WTC11 (cell line): ENCODE measurements at regions not wholly inside any gene's neighbourhood (a gene's known extent, or its start where the extent isn't known, plus 50 kb on each side); places are given as distances from the start of the nearest gene placed in this dataset.

ENCODE experiments used
- ATF1 ChIP-seq: sonication (generic); formaldehyde crosslinking; IDR thresholded peaks from 2 replicates; pipeline ENCODE4 v1.8.1; 2023; ENCODE audit warnings: mild to moderate bottlenecking, moderate library complexity, missing genetic modification reagents
- CREM ChIP-seq: sonication (generic); formaldehyde crosslinking; IDR thresholded peaks from 2 replicates; pipeline ENCODE4 v1.8.1; 2022; ENCODE audit warnings: mild to moderate bottlenecking, missing genetic modification reagents, moderate library complexity
- ESRRA ChIP-seq: sonication (generic); formaldehyde crosslinking; IDR thresholded peaks from 2 replicates; pipeline ENCODE4 v1.8.1; 2022; ENCODE audit warnings: mild to moderate bottlenecking, missing genetic modification reagents, borderline replicate concordance
- NFE2L1 ChIP-seq: sonication (generic); formaldehyde crosslinking; IDR thresholded peaks from 2 replicates; pipeline ENCODE4 v1.8.1; 2023; ENCODE audit warnings: missing genetic modification reagents
- NR2C2 ChIP-seq: sonication (generic); formaldehyde crosslinking; IDR thresholded peaks from 2 replicates; pipeline ENCODE4 v1.8.0; 2022; ENCODE audit warnings: mild to moderate bottlenecking, missing genetic modification reagents
- OVOL2 ChIP-seq: fragments of 250-450 bp; sonication (Bioruptor Pico); IDR thresholded peaks from 2 replicates; pipeline ENCODE4 v1.9.0; 2021; ENCODE audit warnings: mild to moderate bottlenecking, borderline replicate concordance
- ZNF232 ChIP-seq: sonication (generic); formaldehyde crosslinking; IDR thresholded peaks from 2 replicates; pipeline ENCODE4 v1.8.0; 2022; ENCODE audit warnings: mild to moderate bottlenecking, missing genetic modification reagents
- TF ChIP-seq, protein P1 (sequence below): fragments of 200-600 bp; IDR thresholded peaks from 2 replicates; pipeline ENCODE4 v1.8.0; 2022; ENCODE audit warnings: antibody characterized with exemption
- TF ChIP-seq, protein P2 (sequence below): sonication (generic); formaldehyde crosslinking; conservative IDR thresholded peaks from 2 replicates; pipeline ENCODE4 v1.8.1; 2022; ENCODE audit warnings: mild to moderate bottlenecking, missing genetic modification reagents
- TF ChIP-seq, protein P3 (sequence below): sonication (generic); formaldehyde crosslinking; IDR thresholded peaks from 2 replicates; pipeline ENCODE4 v1.8.1; 2023; ENCODE audit warnings: mild to moderate bottlenecking, missing genetic modification reagents, moderate library complexity
- TF ChIP-seq, protein P4 (sequence below): sonication (generic); formaldehyde crosslinking; IDR thresholded peaks from 2 replicates; pipeline ENCODE4 v1.8.0; 2022; ENCODE audit warnings: mild to moderate bottlenecking, missing genetic modification reagents

DNA sequence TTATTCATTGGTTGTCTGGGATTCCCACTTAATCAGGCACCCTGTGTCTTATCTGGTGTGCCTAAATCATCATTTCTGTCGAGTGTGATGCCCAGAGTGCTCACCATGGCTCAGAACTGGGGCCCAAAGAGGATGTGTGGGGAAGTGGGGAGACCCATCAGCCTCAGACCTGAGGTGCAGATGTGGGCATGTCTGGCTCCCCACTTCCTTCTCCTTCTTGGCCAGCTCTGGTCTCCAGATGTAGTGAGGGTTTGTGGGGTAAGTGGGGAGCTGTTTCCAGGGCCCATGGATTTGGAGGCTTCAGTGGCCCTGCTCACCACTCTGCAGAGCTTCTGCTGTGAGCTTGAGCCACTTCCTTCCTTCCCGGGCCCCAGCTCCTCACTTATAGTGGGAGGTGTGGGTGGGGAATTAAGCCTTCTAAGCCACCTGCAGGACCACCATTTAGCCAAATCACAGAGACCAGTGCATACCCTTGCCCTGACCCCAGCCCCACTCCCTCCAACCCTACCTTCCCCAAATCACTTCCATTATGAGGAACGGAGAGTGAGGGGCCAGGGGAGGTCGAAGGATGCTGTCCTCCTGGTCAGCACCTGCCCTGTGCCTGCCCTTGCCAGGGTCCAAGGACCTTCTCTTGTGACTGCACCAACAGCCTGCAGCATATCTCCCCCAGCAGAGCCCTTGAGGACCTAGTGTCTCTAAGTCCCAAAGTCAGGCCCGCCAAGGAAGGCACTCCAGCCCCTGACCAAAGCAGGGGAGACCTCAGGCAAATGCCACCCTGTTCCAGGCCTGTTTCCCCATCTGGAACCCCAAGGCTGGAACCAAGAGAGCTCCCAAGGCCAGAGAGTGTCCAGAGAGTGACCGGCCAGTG is 278.2 kb upstream of the RTL1 start:
- TF ChIP-seq, protein P1, sequence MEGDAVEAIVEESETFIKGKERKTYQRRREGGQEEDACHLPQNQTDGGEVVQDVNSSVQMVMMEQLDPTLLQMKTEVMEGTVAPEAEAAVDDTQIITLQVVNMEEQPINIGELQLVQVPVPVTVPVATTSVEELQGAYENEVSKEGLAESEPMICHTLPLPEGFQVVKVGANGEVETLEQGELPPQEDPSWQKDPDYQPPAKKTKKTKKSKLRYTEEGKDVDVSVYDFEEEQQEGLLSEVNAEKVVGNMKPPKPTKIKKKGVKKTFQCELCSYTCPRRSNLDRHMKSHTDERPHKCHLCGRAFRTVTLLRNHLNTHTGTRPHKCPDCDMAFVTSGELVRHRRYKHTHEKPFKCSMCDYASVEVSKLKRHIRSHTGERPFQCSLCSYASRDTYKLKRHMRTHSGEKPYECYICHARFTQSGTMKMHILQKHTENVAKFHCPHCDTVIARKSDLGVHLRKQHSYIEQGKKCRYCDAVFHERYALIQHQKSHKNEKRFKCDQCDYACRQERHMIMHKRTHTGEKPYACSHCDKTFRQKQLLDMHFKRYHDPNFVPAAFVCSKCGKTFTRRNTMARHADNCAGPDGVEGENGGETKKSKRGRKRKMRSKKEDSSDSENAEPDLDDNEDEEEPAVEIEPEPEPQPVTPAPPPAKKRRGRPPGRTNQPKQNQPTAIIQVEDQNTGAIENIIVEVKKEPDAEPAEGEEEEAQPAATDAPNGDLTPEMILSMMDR: no peak
- TF ChIP-seq OVOL2 (CRISPR knock-in tag): no peak
- no peak for TF ChIP-seq NR2C2 (CRISPR knock-in tag)
- TF ChIP-seq ATF1 (CRISPR knock-in tag): no peak
- TF ChIP-seq, protein P2, sequence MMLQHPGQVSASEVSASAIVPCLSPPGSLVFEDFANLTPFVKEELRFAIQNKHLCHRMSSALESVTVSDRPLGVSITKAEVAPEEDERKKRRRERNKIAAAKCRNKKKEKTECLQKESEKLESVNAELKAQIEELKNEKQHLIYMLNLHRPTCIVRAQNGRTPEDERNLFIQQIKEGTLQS (CRISPR knock-in tag): no peak
- TF ChIP-seq, protein P3, sequence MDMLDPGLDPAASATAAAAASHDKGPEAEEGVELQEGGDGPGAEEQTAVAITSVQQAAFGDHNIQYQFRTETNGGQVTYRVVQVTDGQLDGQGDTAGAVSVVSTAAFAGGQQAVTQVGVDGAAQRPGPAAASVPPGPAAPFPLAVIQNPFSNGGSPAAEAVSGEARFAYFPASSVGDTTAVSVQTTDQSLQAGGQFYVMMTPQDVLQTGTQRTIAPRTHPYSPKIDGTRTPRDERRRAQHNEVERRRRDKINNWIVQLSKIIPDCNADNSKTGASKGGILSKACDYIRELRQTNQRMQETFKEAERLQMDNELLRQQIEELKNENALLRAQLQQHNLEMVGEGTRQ (CRISPR knock-in tag): no peak
- TF ChIP-seq NFE2L1 (CRISPR knock-in tag): no peak
- TF ChIP-seq, protein P4, sequence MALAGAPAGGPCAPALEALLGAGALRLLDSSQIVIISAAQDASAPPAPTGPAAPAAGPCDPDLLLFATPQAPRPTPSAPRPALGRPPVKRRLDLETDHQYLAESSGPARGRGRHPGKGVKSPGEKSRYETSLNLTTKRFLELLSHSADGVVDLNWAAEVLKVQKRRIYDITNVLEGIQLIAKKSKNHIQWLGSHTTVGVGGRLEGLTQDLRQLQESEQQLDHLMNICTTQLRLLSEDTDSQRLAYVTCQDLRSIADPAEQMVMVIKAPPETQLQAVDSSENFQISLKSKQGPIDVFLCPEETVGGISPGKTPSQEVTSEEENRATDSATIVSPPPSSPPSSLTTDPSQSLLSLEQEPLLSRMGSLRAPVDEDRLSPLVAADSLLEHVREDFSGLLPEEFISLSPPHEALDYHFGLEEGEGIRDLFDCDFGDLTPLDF: no peak
- no peak for TF ChIP-seq ZNF232 (CRISPR knock-in tag)
- TF ChIP-seq ESRRA (CRISPR knock-in tag): no peak
- no peak for TF ChIP-seq CREM (CRISPR knock-in tag)
